A172 (cell line): ENCODE measurements at regions not wholly inside any gene's neighbourhood (a gene's known extent, or its start where the extent isn't known, plus 50 kb on each side); places are given as distances from the start of the nearest gene placed in this dataset.
A peak's percentile ranks its signal among the peaks of the same experiment; 100 is the strongest.

Experiments used
- DNase-seq: peaks from one replicate; pipeline ENCODE4 v3.0.0-alpha.2; 2015; ENCODE audit warnings: low spot score

DNA sequence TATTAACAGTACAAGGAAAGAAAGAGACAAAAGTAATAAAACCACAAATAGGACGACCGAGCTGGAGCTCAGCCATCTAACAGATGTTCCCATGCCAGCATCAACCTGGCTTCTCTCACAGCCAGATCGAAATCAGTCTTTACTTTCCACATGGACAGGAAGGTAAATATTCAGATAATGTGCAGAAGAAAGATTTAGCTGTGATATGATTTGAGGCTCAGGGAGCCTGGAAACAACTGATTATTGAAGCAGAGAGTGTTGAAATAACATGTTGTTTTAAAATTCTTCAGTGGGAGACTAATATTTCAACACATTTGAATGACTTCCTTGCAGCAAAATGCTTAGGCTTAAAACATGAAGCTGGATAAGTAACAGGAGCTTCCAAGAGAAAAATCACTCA is 546.8 kb downstream of the ETS1 start:
- DNase-seq = no peak

DNA sequence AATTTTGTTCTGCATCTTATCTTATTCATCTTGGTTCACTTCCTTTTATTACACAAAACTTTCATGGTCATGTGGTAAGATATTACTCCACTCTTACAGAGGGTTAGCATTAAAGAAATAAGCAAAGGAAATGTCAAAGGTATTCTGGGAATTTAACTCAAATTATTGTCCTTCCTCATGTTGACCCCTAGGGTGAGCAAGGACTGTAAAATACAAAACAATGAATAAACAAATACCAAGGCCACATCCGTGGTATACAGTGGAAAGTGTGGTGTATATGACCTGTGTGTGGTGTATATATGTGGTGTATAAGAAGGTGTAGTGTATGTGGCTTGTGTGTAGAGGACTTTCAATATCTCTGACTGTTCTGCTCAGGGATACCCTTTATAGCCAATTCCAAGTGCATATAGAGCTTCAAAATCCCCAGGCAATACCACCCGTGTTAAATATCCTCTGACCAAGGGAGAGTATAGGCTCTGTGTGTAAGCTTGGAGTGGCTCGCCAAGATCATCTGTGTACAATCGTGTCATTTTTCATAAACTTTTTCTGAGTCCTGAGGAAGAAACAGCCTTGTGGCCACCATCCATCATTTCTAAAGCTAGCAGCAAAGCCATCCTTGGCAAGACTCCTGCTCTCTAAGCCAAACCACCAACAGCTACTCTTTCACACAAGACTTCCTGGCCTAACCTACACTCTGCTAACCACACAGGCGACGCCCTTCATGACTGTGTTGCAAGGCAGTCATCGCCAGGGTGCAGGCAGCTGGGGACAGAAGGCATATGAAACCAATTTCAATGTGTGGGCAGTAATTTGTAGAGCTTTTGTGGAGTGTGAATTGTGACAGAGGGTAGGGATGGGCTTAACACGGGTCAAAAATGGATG is 548.0 kb downstream of the ETS1 start:
- peak; percentile 89 for DNase-seq

DNA sequence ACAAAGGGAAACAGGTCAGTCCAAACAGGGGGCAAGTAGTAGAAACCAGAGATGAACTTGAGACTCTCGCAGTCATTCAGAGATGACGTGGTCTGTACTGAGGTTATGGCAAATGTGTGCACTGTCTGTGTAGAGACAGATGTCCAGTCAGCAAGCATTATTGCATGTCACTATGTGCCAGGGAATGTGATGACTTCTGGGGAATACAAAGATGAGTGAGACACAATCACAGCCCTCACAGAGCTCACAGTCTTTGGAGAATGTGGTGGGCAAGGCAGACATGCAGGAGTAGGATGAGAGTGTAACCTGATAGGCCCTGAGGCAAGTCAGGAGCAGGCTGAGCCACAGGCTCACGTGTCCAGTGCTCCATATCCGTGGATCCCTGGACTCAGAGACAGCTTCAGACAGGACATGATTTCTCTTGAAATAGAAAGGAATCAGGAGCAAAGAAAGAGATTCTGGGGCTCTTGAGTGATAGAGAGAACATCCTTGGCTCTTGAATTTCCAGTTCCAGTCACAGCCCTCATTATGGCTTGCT is 550.7 kb downstream of the ETS1 start:
- no peak for DNase-seq

DNA sequence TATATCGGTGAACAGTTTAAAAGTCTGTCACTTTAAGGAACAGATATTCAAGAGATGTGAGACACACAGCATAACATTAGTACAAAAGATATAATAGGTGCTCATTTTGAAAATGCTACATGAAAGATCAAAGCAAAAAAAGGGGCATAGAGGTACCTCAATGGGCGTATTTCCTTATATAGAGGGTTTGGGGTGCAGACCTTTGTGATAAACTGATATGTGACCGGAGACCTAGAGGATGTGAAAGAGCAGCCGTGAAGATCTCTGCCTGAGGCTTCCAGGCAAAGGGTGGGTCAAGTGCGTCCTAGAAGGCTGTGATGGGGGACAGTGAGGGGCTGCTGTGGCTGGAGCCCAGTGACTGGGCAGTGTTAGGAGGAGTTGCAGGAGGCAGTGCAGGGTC is 551.4 kb downstream of the ETS1 start:
- DNase-seq = no peak

DNA sequence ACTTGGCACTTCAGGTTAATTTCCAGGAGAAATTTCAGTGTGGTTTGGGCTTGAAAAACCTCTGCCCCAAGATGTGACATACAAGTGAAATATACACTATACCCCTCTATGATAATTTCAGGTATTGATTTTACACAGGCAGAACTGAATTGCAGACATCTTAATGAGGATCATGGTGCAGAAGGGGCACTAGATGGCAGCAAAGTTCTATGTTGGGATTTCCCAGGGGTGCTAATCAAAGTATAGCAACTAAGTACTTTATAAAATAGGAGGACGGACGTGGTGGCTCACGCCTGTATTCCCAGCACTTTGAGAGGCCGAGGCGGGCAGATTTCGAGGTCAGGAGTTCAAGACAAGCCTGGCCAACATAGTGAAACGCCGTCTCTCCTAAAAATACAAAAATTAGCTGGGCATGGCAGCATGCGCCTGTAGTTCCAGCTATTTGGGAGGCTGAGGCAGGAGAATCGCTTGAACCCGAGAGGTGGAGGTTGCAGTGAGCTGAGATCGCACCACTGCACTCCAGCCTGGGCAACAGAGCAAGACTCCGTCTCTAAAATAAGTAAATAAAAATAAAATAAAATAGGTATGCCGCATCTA is 555.7 kb downstream of the ETS1 start:
- peak; percentile 37 for DNase-seq

DNA sequence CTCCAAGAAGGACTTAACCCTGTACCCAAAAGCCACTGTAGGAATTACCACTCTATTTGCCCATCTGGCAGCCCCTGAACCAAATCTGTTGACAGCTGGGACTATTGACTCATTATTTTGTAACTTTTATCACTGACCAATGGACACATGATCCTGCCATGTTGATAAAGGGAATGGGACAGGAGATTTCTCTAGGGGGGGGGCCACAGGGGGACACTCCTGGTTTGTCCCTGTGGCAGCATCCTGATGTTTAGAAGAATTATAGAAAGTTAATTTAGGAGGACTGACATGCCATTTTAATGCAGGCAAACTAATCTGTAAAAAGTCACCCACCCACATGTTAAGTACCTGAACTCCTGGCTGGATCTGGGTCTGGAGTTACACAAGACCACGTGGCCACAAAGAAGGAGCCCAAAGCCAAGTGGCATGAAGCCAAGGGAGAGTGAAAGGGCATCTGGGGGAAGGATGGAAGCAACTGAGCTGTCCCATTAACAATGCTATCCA is 558.1 kb downstream of the ETS1 start:
- DNase-seq = no peak

DNA sequence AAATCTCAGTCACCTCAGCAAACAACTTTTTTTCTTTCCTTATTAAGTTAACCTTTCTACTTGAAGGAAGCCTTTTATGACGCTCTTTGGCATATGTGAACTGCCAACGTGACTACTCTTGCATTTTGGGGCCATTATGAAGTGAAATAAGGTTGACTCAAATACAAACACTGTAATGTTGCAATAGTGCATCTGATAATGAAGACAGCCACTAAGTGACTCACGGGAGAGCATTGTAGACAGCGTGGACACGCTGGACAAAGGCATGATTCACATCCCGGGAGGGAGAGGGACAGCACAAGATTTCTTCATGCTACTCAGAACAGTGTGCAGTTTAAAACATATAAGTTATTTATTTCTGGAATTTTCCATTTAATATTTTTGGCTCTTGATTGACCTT is 560.8 kb downstream of the ETS1 start:
- DNase-seq = peak; percentile 87

DNA sequence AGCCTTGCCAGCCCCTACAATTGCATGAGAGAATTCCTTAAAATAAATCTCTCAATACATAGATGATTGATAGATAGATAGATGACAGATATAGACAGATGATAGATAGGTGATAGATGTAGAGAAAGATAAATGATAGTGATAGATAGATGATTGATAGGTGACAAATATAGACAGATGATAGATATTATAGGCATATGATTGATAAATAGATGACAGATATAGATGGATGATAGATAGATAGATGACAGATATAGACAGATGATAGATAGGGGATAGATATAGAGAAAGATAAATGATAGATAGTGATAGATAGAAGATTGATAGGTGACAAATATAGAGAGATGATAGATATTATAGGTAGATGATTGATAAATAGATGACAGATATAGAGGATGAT is 564.6 kb downstream of the ETS1 start:
- DNase-seq = no peak

DNA sequence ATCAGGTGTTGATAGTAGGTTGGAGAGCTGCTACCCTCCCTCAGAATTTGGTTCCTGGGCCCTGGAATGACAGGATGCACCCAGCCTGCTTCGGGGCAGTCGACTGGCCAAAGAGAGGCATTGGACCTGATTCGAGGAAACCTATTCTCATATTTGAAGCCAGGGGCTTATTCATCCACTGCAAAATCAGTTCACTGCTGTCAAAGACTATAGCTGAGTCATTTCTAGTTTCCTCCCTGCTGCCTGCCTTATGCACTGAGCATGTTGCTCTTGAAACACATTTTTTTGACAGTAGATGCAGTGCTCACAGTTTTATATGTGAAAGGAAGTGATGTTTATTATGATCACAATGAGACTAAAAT is 565.4 kb downstream of the ETS1 start:
- peak; percentile 25 for DNase-seq

DNA sequence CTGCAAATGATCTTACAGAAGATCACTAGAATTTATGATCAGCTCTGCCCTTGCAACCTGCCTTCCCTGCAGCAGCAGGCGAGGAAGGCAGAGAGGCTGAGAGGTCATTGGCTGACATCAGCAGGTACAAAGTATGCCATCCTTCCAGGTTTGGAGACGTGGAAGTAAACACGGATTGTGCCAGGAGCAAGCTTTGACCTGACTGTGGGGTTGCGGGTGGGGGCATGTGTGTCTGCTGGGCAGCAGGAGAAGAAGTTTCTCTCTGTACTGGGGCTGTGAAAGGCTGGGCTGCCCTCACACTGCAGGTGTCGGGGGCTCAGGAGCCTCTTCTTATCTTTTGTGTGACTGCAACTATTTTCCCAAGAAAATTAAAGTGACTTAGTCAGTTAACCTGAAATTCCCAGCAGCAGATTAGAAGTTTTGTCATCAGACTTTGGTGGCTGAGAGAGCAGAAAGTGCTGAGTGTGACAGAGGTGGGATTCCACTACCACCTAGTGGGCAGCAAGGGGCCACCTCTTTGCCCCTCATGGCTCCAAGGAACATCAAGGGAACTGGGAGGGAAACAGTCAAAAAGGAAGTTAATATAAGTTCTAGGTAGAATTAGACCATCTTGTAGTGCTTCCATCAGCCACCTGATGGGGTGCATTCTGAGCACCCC is 565.9 kb downstream of the ETS1 start:
- DNase-seq = no peak

DNA sequence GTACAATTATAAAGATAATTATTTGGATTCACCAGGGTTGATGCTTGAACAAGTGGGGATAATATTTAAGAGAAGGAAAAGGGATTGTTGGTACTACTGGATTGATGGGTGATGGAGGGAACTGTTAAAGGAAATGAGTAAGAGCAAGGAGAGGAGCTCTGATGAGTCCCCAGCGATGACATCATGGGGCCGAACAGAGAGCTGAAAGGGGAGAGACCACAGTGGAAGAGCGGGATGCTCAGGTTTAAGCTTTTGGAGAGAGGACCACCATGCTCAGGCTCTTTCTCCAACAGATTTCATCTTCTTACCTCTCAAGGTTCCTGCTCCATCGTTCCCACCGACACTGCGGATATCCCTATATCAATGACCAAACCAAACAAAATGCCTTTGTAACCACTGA is 568.7 kb downstream of the ETS1 start:
- peak; percentile 7 for DNase-seq

DNA sequence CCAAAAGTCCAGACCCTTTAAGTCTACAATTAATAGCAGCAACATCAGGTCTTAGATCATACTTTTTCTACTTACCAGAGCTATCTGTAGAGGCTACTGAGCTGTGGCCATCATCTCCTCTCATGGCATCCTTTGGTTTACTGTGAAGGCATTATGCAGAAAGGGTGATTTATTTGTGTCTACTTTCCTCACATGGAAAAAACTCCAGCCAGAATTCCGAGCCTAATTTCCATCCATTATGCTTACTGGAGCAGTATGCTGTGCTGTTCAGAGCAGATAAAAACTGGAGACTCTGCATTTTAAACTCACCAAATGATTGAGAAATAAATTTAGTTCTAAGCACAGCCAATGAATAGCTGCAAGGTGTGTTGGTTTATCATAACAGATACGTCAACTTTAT is 581.8 kb downstream of the ETS1 start:
- no peak for DNase-seq

DNA sequence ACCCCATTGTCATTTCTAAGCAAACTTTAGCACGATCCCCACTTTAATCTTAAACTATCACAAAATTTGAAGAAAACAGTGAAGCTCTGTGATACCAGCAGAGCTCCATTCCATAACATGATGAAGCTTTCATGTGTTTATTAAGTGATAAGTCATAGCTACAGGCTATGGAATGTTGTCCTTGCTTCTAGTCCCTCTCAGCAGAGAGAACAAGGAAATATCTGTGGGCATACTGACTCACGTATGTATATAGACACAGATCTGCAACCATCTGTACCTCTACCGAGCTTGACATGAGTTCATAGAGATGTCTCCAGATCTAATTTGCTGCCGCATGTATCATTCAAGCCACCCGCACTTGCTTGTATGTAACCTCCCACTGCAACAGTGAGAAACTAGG is 588.9 kb downstream of the ETS1 start:
- DNase-seq = no peak

DNA sequence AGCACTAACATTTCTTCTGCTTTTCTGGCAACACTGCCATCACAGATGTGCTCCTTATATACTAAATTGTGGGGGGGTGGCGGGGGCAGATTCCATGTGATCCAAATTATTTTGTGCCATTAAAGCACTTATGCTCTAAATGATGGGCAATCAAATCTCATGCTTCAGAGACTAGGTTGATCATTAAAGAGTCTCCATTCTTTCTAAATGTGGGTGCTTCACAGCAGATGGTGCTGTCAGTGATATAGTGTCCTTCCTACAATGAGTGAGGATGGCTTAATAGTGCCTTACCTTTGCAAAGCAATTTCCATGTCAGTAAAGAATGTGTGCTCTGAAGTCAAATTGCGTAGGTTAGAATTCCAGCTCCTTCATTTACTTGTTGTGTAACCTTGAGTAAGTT is 589.8 kb downstream of the ETS1 start:
- no peak for DNase-seq

DNA sequence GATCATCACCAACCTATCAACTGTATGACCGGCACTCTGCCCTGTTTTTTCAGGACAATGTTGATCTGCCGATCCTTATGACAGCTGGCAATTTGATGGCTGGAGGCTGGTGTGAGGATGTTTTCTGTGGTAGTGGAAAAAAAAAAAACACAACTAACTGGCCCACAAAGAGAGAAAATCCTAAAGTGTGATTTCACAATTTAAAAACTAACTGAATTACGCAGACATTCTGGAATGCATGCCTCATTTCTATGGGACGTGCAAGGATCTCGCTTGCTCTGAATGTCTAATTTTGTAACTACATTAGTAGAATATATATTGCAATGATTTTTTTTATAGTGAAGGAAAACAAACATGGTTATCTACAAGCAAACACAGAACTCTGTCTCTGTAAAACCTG is 590.5 kb downstream of the ETS1 start:
- DNase-seq = no peak

DNA sequence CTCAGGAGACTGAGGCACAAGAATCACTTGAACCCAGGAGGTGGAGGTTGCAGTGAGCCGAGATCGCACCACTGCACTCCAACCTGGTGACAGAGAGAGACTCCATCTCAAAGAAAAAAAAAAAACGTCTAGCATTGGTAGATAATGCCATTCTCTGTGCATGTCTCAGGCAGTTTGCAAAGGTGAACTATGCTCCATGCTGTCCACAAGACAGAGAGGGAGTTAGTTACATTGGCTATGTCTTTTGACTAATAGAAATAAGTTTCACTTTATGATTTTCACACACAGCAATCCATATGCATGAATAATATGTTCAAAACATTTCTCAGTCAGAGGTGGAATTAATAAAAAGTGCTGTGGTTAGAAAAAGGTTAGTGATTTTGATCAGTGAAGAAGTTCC is 591.4 kb downstream of the ETS1 start:
- DNase-seq = no peak

DNA sequence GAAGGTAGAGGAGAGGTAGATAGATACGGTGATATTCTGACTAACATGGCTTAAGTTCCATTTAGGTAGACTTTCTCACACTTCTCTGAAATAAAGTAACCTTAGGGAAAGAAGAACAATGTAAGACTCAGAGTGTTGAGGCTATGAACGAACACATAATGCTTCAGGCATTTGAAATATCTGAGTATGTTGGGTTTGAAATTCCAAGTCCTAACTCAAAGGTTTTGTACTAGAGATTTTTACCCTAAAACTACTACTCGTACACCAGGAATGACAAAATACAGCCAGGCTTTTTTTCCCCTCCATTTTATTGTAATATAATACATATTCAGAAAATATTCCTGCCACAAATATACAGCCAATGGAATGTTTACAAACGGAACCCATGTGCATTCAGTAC is 592.6 kb downstream of the ETS1 start:
- DNase-seq = peak; percentile 21

DNA sequence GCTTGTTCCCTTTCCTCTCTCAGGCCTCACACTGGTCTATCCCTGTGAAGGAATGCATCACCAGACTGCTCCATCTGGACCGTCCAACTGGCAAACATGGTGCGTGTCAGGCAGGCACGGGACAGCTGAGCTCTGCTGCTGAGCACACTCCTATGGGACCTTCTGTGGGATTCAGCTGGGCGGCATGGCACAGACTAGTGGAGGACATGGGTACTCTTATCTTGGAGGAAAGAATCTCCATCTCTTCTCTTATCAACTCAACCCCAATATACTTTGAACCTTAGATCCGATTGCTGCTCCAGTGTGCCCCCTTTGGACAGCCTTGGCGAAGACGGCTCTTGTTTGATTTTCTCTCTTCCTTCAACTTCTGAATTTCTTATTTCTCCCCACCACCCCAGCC is 593.6 kb downstream of the ETS1 start:
- DNase-seq = no peak

DNA sequence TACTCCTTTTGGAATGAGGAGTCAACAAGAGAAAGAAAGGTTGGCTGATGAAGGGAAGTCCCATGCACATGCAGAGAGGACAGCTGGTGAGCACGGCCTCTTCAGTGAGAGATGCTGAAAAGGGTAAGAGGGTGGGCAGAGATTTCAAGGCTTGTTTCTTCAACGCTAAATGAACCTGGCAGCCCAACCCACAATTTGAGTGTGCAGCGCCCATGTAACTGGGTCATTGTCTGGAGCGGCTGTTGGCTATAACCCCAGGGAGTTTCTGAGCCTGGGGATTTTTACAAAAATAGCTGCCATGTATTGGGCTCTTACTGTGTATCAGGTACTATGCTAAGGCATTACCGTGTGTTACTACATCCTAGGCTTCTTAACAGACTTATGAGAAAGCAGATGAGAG is 594.1 kb downstream of the ETS1 start:
- no peak for DNase-seq

DNA sequence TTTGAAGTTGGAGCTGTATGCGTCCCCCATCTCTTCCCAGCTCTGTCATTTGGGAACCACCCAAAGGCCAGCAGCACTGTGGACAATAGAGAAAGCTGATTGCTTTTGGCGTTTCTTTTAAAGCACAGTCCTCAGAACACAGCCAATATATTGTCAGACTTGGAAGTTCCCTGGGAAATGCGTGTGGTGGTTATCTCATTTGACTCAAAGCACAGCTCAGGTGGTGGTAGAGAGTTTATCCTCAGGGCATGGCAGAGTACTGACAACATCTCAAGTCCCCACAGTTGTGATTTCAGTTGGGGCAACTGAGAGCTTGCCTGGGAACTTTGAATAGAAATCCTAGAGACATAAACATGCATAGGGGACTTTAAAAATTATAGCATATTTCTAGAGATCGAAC is 601.3 kb downstream of the ETS1 start:
- DNase-seq = no peak

DNA sequence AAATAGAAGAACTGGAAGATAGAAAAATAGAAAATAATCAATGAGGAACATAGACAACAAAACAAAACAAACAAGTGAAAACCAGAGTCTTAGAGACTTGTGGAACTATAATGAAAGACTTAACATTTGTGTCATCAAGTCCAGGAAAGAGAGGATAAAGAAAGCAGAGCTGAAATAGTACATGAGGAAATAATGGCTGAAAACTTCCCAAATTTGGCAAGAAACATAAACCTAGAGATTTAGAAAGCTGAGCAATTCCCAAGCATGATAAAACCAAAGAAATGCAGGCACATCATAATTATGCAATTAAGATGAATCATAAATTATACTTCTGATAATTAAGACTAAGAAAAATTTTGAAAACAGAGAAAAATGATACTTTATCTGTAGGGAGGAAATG is 614.5 kb downstream of the ETS1 start:
- no peak for DNase-seq

DNA sequence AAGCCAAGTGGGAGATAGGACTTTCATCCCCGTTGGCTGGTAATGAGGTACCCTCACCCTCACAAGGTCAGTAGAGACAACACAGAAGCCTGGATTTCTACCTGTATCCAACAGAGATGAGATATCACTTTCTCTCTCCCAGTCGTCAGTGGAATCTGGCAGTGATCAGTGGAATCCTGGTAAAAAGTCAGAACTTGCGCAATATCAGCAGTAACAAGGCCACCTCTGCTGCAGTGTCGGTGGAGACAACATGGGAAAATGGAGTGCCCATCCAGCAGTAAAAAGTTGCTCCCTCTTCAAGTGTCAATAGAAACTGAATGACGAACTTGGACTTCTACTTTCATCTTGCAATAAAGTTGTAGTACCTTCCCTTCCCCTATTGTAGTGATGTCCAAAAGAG is 615.9 kb downstream of the ETS1 start:
- DNase-seq = no peak

DNA sequence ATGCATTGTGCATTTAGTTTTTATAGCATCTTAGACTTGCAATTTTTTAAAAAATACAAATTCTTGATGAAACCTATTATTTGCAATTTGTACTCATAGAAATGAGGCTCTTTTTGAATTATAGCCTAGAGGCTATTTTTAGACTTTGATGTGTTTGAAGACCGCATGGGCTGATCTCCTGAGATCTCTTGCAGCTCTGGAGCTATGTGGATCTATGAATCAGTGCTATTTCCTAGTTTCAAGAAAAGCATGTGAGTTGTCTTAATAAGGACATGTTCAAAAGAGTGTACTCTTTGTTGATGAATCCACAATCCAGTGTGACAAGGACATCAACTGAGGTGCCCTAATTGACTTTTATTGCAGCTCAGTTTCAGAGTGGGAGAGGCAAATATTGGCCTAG is 620.5 kb downstream of the ETS1 start:
- DNase-seq = no peak
